H9 (cell line): ENCODE measurements at regions not wholly inside any gene's neighbourhood (a gene's known extent, or its start where the extent isn't known, plus 50 kb on each side); places are given as distances from the start of the nearest gene placed in this dataset.

ENCODE experiments used
- DNase-seq: peaks from one replicate; pipeline ENCODE4 v3.0.0-alpha.2; 2017
- H2AFZ ChIP-seq: one replicate; pipeline ENCODE4 v1.6.1; 2013; ENCODE audit warnings: mild to moderate bottlenecking, low read length, control low read depth, moderate library complexity
- H2AK5ac ChIP-seq: 2 replicates; pipeline ENCODE4 v1.6.1; 2013; ENCODE audit warnings: low read length, control low read depth, mixed read lengths; ENCODE audit not compliant: insufficient read length
- H2BK120ac ChIP-seq: one replicate; pipeline ENCODE4 v1.6.1; 2013; ENCODE audit warnings: low read depth, mild to moderate bottlenecking, low read length, control low read depth, inconsistent platforms; ENCODE audit not compliant: poor library complexity, severe bottlenecking
- H2BK12ac ChIP-seq: 2 replicates; pipeline ENCODE4 v1.6.1; 2013; ENCODE audit warnings: low read length, control low read depth, mixed read lengths, low read depth; ENCODE audit not compliant: insufficient read length
- H2BK15ac ChIP-seq: 2 replicates; pipeline ENCODE4 v1.6.1; 2013; ENCODE audit warnings: low read depth, low read length, control low read depth
- H2BK20ac ChIP-seq: one replicate; pipeline ENCODE4 v1.6.1; 2013; ENCODE audit warnings: low read depth, mild to moderate bottlenecking, low read length, control low read depth, inconsistent platforms; ENCODE audit not compliant: poor library complexity, severe bottlenecking
- H2BK5ac ChIP-seq: 2 replicates; pipeline ENCODE4 v1.6.1; 2013; ENCODE audit warnings: low read length, control low read depth, mixed read lengths; ENCODE audit not compliant: insufficient read length
- H3K14ac ChIP-seq: 2 replicates; pipeline ENCODE4 v1.6.1; 2013; ENCODE audit warnings: low read length, control low read depth; ENCODE audit not compliant: insufficient read depth
- H3K18ac ChIP-seq: 2 replicates; pipeline ENCODE4 v1.6.1; 2013; ENCODE audit warnings: low read depth, mild to moderate bottlenecking, mixed read lengths, low read length, control low read depth; ENCODE audit not compliant: insufficient read length
- H3K23ac ChIP-seq: 2 replicates; pipeline ENCODE4 v1.6.1; 2013; ENCODE audit warnings: low read length, control low read depth, mixed read lengths, low read depth; ENCODE audit not compliant: insufficient read length
- H3K23me2 ChIP-seq: 2 replicates; pipeline ENCODE4 v1.6.1; 2013; ENCODE audit warnings: low read depth, mild to moderate bottlenecking, mixed read lengths, low read length, control low read depth; ENCODE audit not compliant: insufficient read length, poor library complexity, severe bottlenecking
- H3K27ac ChIP-seq: 2 replicates; pipeline ENCODE4 v1.5.1; 2013; ENCODE audit warnings: low read length, control low read depth, mixed read lengths, low read depth; ENCODE audit not compliant: insufficient read length
- H3K27me3 ChIP-seq: 2 replicates; pipeline ENCODE4 v1.6.1; 2013; ENCODE audit warnings: low read length, control low read depth, inconsistent platforms; ENCODE audit not compliant: insufficient read depth
- H3K4ac ChIP-seq: 2 replicates; pipeline ENCODE4 v1.6.1; 2013; ENCODE audit warnings: low read depth, mild to moderate bottlenecking, control low read depth, inconsistent platforms, low read length, moderate library complexity
- H3K4me1 ChIP-seq: 2 replicates; pipeline ENCODE4 v1.6.1; 2013; ENCODE audit warnings: low read length, control low read depth, inconsistent platforms; ENCODE audit not compliant: insufficient read depth
- H3K4me2 ChIP-seq: 2 replicates; pipeline ENCODE4 v1.6.1; 2013; ENCODE audit warnings: low read length, control low read depth, mixed read lengths; ENCODE audit not compliant: insufficient read length, insufficient read depth
- H3K56ac ChIP-seq: 2 replicates; pipeline ENCODE4 v1.6.1; 2013; ENCODE audit warnings: low read depth, mild to moderate bottlenecking, mixed read lengths, low read length, control low read depth; ENCODE audit not compliant: insufficient read length
- H3K79me1 ChIP-seq: 2 replicates; pipeline ENCODE4 v1.6.1; 2013; ENCODE audit warnings: low read depth, mild to moderate bottlenecking, moderate library complexity, low read length, control low read depth, inconsistent platforms; ENCODE audit not compliant: insufficient read depth, poor library complexity, severe bottlenecking
- H3K79me2 ChIP-seq: 2 replicates; pipeline ENCODE4 v1.6.1; 2013; ENCODE audit warnings: low read length, control low read depth, inconsistent platforms; ENCODE audit not compliant: insufficient read depth
- H3K9ac ChIP-seq: 2 replicates; pipeline ENCODE4 v1.6.1; 2013; ENCODE audit warnings: low read length, control low read depth, mixed read lengths; ENCODE audit not compliant: insufficient read length; ENCODE audit errors: extremely low read depth
- H3K9me3 ChIP-seq: one replicate; pipeline ENCODE4 v1.6.1; 2013; ENCODE audit warnings: low read depth, low read length, inconsistent platforms; ENCODE audit not compliant: control insufficient read depth
- H3T11ph ChIP-seq: one replicate; pipeline ENCODE4 v1.6.1; 2013; ENCODE audit warnings: mild to moderate bottlenecking, low read length, control low read depth, inconsistent platforms
- H4K20me1 ChIP-seq: one replicate; pipeline ENCODE4 v1.6.1; 2013; ENCODE audit not compliant: control insufficient read depth, insufficient read length, insufficient read depth
- H4K5ac ChIP-seq: 2 replicates; pipeline ENCODE4 v1.6.1; 2013; ENCODE audit warnings: low read depth, mild to moderate bottlenecking, mixed read lengths, low read length, control low read depth; ENCODE audit not compliant: insufficient read length
- H4K8ac ChIP-seq: replicated peaks from 2 replicates; pipeline ENCODE4 v1.6.1; 2013; ENCODE audit warnings: low read length, control low read depth, mixed read lengths, low read depth; ENCODE audit not compliant: insufficient read length
- H4K91ac ChIP-seq: 2 replicates; pipeline ENCODE4 v1.6.1; 2013; ENCODE audit warnings: low read depth, mild to moderate bottlenecking, moderate library complexity, mixed read lengths, low read length, control low read depth; ENCODE audit not compliant: insufficient read length
- H3K27ac Mint-ChIP-seq, 3 experiments: 2 replicates in 2 of 3; 3 replicates in 1 of 3; pipeline ENCODE4 v1.8.0; 2020 to 2021; ENCODE audit warnings: mixed read lengths in 3 of 3, mild to moderate bottlenecking in 1 of 3, moderate library complexity in 1 of 3
- H3K27me3 Mint-ChIP-seq: 2 replicates; pipeline ENCODE4 v1.8.0; 2021; ENCODE audit warnings: low read depth, mild to moderate bottlenecking, moderate library complexity, mixed read lengths
- H3K36me3 Mint-ChIP-seq, 3 experiments: 2 replicates in 2 of 3; 3 replicates in 1 of 3; pipeline ENCODE4 v1.8.0; 2020 to 2021; ENCODE audit warnings: low read depth in 3 of 3, mixed read lengths in 3 of 3; ENCODE audit not compliant: insufficient read depth in 1 of 3
- H3K4me1 Mint-ChIP-seq, 2 experiments: 2 replicates each; pipeline ENCODE4 v1.8.0; 2020; ENCODE audit warnings: mixed read lengths in 2 of 2
- H3K4me3 Mint-ChIP-seq, 2 experiments: 2 replicates in 1 of 2; 3 replicates in 1 of 2; pipeline ENCODE4 v1.8.0; 2020 to 2021; ENCODE audit warnings: mild to moderate bottlenecking in 2 of 2, mixed read lengths in 2 of 2, moderate library complexity in 1 of 2
- H3K9me3 Mint-ChIP-seq, 2 experiments: 2 replicates in 1 of 2; 3 replicates in 1 of 2; pipeline ENCODE4 v1.8.0; 2020; ENCODE audit warnings: mild to moderate bottlenecking in 2 of 2, mixed read lengths in 2 of 2, moderate library complexity in 1 of 2
- WGBS: extraction: QIAGEN DNeasy Blood & Tissue Kit; methylation state at CpG from one replicate; pipeline ENCODE4 v1.1.7; 2013; ENCODE audit warnings: missing lambda C conversion rate, low lambda C conversion rate, mixed read lengths; ENCODE audit not compliant: insufficient read length; ENCODE audit errors: extremely low coverage; 5-methylcytosine and 5-hydroxymethylcytosine counted together
- TF ChIP-seq, protein P1 (sequence below): fragments of 200-600 bp; sonication (generic); conservative IDR thresholded peaks from 3 replicates; pipeline ENCODE4 v1.8.0; 2021; ENCODE audit warnings: antibody characterized with exemption, mild to moderate bottlenecking

DNA sequence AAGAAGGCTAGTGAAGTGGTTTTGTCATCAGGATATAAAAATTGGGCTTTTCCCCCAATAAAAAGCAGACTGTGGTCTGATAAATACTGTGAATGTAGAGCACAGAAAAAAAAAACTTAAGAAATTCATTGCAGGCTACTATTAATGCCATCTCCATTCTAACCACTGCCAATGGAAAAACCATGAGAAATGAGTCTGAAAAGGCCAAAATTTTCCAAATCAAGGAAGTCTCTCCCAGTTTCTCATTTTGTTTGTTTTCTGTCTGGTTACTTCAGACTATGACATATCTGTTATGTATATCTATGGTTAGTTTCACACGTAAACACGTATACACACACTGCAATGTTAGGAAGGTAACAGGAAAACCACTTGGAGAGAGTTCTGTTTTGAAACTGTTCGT is 193.6 kb upstream of the TSC22D1 start:
- Histone ChIP-seq H3K23ac (no peak overlapping the region), H4K8ac (no peak overlapping the region), H3K23me2 (no peaks in the 10 kb centered on the region), H2BK12ac (no peak overlapping the region), H3K9ac (no peak overlapping the region), H2BK15ac (no peak overlapping the region), H3K4me1 (no peaks in the 10 kb centered on the region), H2AK5ac (no peak overlapping the region), H3K27ac (no peak overlapping the region), H4K5ac (no peak overlapping the region), H3K79me2 (no peaks in the 10 kb centered on the region), H2BK120ac (no peak overlapping the region), H2BK5ac (no peak overlapping the region), H3K79me1 (no peaks in the 10 kb centered on the region), H3K4ac (no peak overlapping the region), H2AFZ (no peak overlapping the region), H3K9me3 (no peaks in the 10 kb centered on the region), H3K4me2 (no peak overlapping the region), H3T11ph (no peak overlapping the region), H3K27me3 (no peaks in the 10 kb centered on the region), H3K56ac (no peak overlapping the region), H3K18ac (no peak overlapping the region), H2BK20ac (no peak overlapping the region), H4K20me1 (no peaks in the 10 kb centered on the region), H3K14ac (no peak overlapping the region), H4K91ac (no peak overlapping the region)
- H3K27me3 Mint-ChIP-seq = no peaks in the 10 kb centered on the region
- TF ChIP-seq, protein P1, sequence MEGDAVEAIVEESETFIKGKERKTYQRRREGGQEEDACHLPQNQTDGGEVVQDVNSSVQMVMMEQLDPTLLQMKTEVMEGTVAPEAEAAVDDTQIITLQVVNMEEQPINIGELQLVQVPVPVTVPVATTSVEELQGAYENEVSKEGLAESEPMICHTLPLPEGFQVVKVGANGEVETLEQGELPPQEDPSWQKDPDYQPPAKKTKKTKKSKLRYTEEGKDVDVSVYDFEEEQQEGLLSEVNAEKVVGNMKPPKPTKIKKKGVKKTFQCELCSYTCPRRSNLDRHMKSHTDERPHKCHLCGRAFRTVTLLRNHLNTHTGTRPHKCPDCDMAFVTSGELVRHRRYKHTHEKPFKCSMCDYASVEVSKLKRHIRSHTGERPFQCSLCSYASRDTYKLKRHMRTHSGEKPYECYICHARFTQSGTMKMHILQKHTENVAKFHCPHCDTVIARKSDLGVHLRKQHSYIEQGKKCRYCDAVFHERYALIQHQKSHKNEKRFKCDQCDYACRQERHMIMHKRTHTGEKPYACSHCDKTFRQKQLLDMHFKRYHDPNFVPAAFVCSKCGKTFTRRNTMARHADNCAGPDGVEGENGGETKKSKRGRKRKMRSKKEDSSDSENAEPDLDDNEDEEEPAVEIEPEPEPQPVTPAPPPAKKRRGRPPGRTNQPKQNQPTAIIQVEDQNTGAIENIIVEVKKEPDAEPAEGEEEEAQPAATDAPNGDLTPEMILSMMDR = no peak
- H3K4me1 Mint-ChIP-seq = peaks cover 8 to 11% of the 10 kb centered on the region in 2 experiments; a peak in 3 of 4 replicates
- no CpG with 5 or more reads among the region's 3 CpGs for WGBS
- no peaks in the 10 kb centered on the region for H3K36me3 Mint-ChIP-seq
- no peaks in the 10 kb centered on the region; a peak in 1 of 5 replicates for H3K9me3 Mint-ChIP-seq
- DNase-seq = no peak
- no peak overlapping the region for H3K4me3 Mint-ChIP-seq
- no peak overlapping the region; a peak in 1 of 7 replicates for H3K27ac Mint-ChIP-seq
